ENCODE measurements at regions not wholly inside any gene's neighbourhood (a gene's known extent, or its start where the extent isn't known, plus 50 kb on each side); places are given as distances from the start of the nearest gene placed in this dataset.

DNA sequence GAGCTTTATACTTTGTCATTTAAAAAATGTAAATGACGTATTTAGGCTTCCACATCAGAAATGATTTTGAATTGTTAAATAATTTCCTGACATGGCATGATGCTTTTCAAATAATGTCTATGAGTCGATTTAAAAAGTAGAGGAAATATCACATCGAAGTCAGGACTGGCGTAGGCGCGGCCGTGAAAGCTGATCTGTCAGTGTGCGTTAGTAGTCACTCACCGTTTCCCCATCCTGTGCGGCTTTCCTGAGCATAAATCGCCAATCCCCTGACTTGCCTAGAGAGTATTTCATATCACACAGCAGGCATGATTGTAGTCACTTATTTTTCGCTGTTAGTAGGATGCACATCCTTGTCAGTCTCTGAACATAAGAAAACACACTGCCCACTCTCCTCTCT, 843.1 kb downstream of the SOCS6 start:
- Histone ChIP-seq H3K27me3 (ENCODE audit: control insufficient read depth in 1 of 2, insufficient read depth in 2 of 2, low read length in 2 of 2) (no peaks in the 10 kb centered on the region), H3K4me1 (ENCODE audit: control insufficient read depth, insufficient read depth, low read length) (no peaks in the 10 kb centered on the region), H3K36me3 (ENCODE audit: control insufficient read depth in 2 of 2, insufficient read depth in 2 of 2, low read length in 2 of 2) (no peaks in the 10 kb centered on the region), H3K9ac (ENCODE audit: low read length in 2 of 2) (no peak overlapping the region), H3K4me3 (ENCODE audit: low read length in 2 of 2) (no peak overlapping the region), H3K9me3 (ENCODE audit: control insufficient read depth in 2 of 2, low read length in 2 of 2) (no peaks in the 10 kb centered on the region), H3K27ac (ENCODE audit: low read length) (no peak overlapping the region)

DNA sequence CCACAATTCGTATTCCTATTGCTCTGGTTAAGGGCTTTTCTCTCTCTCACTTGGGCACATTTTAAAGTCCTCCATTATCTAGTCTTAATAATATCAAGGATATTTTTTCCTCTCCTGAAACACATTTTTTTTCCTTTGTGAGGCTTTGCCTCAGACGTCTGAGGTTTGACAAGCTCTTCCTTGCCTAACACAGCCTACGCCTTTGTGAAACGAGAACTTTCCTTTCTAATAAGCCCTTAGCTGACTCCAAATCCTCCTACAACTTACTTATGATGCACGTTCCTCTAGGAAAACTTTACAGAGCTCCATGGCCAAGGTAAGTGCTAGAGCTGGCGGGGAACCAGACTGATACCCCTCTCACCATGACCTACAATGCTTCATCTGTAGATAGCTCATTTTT, 841.5 kb downstream of the SOCS6 start:
- no peaks in the 10 kb centered on the region for H3K9me3 ChIP-seq (ENCODE audit: control insufficient read depth in 2 of 2, low read length in 2 of 2)
- no peaks in the 10 kb centered on the region for H3K4me1 ChIP-seq (ENCODE audit: control insufficient read depth, insufficient read depth, low read length)
- H3K9ac ChIP-seq (ENCODE audit: low read length in 2 of 2): no peak overlapping the region
- no peak overlapping the region for H3K27ac ChIP-seq (ENCODE audit: low read length)
- H3K27me3 ChIP-seq (ENCODE audit: control insufficient read depth in 1 of 2, insufficient read depth in 2 of 2, low read length in 2 of 2): no peaks in the 10 kb centered on the region
- no peak overlapping the region for H3K4me3 ChIP-seq (ENCODE audit: low read length in 2 of 2)
- no peaks in the 10 kb centered on the region for H3K36me3 ChIP-seq (ENCODE audit: control insufficient read depth in 2 of 2, insufficient read depth in 2 of 2, low read length in 2 of 2)

DNA sequence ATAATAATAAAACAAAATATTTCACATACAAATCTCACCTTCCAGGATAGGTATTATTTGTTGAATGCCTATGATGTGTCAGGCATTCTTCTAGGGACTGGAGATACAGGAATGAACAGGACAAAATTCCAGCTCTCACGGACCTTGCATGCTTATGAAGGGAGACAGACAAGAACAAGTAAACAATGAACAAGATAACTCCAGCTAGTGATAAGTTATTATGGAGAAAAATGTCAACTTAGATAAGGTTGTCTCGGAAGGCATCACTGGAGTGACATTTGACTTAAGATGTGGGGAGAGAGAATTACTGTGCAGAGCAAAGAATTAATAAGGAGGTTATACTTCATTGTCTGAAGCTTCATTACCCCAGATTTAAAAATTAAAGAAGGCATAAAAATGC, 836.7 kb downstream of the SOCS6 start:
- Histone ChIP-seq H3K36me3 (ENCODE audit: control insufficient read depth in 2 of 2, insufficient read depth in 2 of 2, low read length in 2 of 2) (no peaks in the 10 kb centered on the region), H3K9ac (ENCODE audit: low read length in 2 of 2) (no peak overlapping the region), H3K4me3 (ENCODE audit: low read length in 2 of 2) (no peak overlapping the region), H3K9me3 (ENCODE audit: control insufficient read depth in 2 of 2, low read length in 2 of 2) (no peaks in the 10 kb centered on the region), H3K4me1 (ENCODE audit: control insufficient read depth, insufficient read depth, low read length) (no peaks in the 10 kb centered on the region), H3K27me3 (ENCODE audit: control insufficient read depth in 1 of 2, insufficient read depth in 2 of 2, low read length in 2 of 2) (no peaks in the 10 kb centered on the region), H3K27ac (ENCODE audit: low read length) (no peak overlapping the region)

DNA sequence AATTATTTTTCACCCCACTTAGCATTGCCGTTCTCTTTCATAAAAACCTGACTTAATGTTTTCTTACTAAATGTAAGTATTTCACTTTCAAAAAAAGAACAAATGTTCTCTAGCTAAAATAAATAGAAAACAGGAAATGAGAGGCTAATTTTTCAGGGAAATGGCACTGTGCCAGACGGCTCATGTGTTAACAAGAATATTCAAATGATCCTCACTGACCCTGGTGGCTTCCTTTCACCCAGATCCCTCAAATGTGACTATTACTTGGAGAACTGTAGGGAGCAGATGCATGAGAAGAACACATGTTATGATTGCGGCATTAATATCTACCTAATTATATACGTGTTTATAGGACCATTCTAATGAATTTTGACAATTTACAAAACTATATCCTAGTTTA, 827.7 kb downstream of the SOCS6 start:
- Histone ChIP-seq H3K27me3 (ENCODE audit: control insufficient read depth in 1 of 2, insufficient read depth in 2 of 2, low read length in 2 of 2) (no peaks in the 10 kb centered on the region), H3K36me3 (ENCODE audit: control insufficient read depth in 2 of 2, insufficient read depth in 2 of 2, low read length in 2 of 2) (no peaks in the 10 kb centered on the region), H3K4me1 (ENCODE audit: control insufficient read depth, insufficient read depth, low read length) (no peaks in the 10 kb centered on the region), H3K9me3 (ENCODE audit: control insufficient read depth in 2 of 2, low read length in 2 of 2) (no peaks in the 10 kb centered on the region), H3K9ac (ENCODE audit: low read length in 2 of 2) (no peak overlapping the region), H3K27ac (ENCODE audit: low read length) (no peak overlapping the region), H3K4me3 (ENCODE audit: low read length in 2 of 2) (no peak overlapping the region)

DNA sequence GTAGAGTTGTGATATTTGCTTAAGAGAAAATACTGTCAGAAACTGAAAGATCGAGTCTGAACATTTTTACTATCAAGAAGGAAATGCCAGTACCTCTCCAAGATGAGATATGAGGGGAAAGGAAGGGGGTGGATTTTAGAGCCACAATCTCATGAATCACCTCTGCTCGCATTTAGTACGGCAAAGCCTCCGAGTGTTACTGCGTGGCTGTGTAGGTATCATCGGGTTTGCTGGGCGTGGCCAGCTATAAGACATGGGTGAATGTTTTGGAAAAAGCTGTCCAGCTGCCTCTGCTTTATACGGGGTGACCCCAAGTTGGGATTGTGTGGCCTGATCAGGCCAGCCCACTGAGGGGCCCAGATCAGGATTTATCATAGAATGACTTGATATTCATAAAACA, 826.4 kb downstream of the SOCS6 start:
- Histone ChIP-seq H3K4me1 (ENCODE audit: control insufficient read depth, insufficient read depth, low read length) (no peaks in the 10 kb centered on the region), H3K4me3 (ENCODE audit: low read length in 2 of 2) (no peak overlapping the region), H3K27ac (ENCODE audit: low read length) (no peak overlapping the region), H3K36me3 (ENCODE audit: control insufficient read depth in 2 of 2, insufficient read depth in 2 of 2, low read length in 2 of 2) (no peaks in the 10 kb centered on the region), H3K9me3 (ENCODE audit: control insufficient read depth in 2 of 2, low read length in 2 of 2) (no peaks in the 10 kb centered on the region), H3K27me3 (ENCODE audit: control insufficient read depth in 1 of 2, insufficient read depth in 2 of 2, low read length in 2 of 2) (no peaks in the 10 kb centered on the region), H3K9ac (ENCODE audit: low read length in 2 of 2) (no peak overlapping the region)

DNA sequence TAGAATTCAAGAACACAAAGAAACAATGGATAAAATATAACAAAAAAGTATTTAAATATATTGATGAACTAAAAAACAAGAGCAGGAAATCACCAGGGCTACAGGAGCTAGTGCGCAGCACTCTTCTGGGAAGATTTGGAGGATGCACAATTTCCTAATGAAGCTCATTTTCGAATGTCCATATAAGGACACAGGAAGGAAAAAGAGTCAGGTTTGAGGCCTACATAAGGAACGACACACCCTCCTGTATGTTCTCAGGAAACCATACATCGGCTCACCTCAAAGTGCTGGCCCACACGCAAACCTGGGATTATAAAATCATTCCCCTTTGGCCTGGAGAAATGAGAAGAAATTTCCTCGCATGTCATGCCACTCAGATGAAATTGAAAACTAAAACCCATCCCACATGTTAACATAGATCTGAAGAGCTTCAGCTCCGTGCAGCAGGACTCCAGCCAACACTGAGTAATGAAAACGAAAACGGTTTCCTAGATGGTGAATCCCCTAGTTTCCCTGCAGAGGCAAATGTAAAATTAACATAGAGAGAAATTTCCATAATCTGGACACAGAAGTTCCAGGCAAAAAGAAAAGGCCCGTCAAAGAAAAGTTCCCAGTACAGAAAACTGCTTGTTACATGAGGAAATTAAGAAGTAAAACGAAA, 825.8 kb downstream of the SOCS6 start:
- Histone ChIP-seq H3K9me3 (ENCODE audit: control insufficient read depth in 2 of 2, low read length in 2 of 2) (no peaks in the 10 kb centered on the region), H3K4me1 (ENCODE audit: control insufficient read depth, insufficient read depth, low read length) (no peaks in the 10 kb centered on the region), H3K27ac (ENCODE audit: low read length) (no peak overlapping the region), H3K27me3 (ENCODE audit: control insufficient read depth in 1 of 2, insufficient read depth in 2 of 2, low read length in 2 of 2) (no peaks in the 10 kb centered on the region), H3K4me3 (ENCODE audit: low read length in 2 of 2) (no peak overlapping the region), H3K36me3 (ENCODE audit: control insufficient read depth in 2 of 2, insufficient read depth in 2 of 2, low read length in 2 of 2) (no peaks in the 10 kb centered on the region), H3K9ac (ENCODE audit: low read length in 2 of 2) (no peak overlapping the region)

DNA sequence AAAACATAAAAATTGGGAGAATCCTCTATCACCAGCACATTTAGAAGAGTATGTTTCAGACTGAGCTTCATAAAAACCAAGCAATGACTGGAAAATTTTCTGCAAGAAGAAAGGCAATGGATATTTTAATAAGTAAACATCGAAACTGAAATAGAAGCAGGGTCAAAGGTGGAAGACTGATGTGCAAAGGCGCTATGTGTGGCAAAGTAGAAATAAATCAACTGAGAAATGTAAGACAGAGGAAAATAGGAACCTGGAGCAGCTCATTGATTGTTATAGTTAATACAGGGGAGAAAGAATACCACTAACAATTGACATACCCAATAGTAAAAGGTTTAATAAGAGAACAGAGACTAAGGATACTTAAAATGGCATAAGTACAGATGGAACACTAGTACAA, 818.4 kb downstream of the SOCS6 start:
- Histone ChIP-seq H3K9me3 (ENCODE audit: control insufficient read depth in 2 of 2, low read length in 2 of 2) (no peaks in the 10 kb centered on the region), H3K4me3 (ENCODE audit: low read length in 2 of 2) (no peak overlapping the region), H3K4me1 (ENCODE audit: control insufficient read depth, insufficient read depth, low read length) (no peaks in the 10 kb centered on the region), H3K36me3 (ENCODE audit: control insufficient read depth in 2 of 2, insufficient read depth in 2 of 2, low read length in 2 of 2) (no peaks in the 10 kb centered on the region), H3K9ac (ENCODE audit: low read length in 2 of 2) (no peak overlapping the region), H3K27ac (ENCODE audit: low read length) (no peak overlapping the region), H3K27me3 (ENCODE audit: control insufficient read depth in 1 of 2, insufficient read depth in 2 of 2, low read length in 2 of 2) (no peaks in the 10 kb centered on the region)

DNA sequence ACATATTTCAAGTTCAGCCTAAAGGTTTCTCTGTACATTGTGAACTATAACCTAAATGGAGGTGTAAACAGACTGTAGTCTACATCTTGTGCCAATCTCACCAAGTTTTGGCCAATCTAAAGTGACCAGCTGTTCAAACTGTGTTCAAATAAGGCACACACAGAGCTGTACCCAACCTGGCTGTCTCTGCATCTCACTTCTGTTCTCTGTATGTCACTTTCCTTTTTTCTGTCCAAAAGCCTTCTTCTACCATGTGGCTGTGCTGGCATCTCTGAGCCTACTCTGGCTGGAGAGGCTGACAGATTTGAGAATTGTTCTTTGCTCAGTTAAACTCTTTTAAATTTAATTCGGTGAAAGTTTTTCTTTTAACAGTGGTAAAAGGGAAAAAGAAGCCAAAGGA, 817.9 kb downstream of the SOCS6 start:
- H3K27ac ChIP-seq (ENCODE audit: low read length): no peak overlapping the region
- no peaks in the 10 kb centered on the region for H3K9me3 ChIP-seq (ENCODE audit: control insufficient read depth in 2 of 2, low read length in 2 of 2)
- no peaks in the 10 kb centered on the region for H3K36me3 ChIP-seq (ENCODE audit: control insufficient read depth in 2 of 2, insufficient read depth in 2 of 2, low read length in 2 of 2)
- H3K9ac ChIP-seq (ENCODE audit: low read length in 2 of 2): no peak overlapping the region
- no peak overlapping the region for H3K4me3 ChIP-seq (ENCODE audit: low read length in 2 of 2)
- no peaks in the 10 kb centered on the region for H3K4me1 ChIP-seq (ENCODE audit: control insufficient read depth, insufficient read depth, low read length)
- H3K27me3 ChIP-seq (ENCODE audit: control insufficient read depth in 1 of 2, insufficient read depth in 2 of 2, low read length in 2 of 2): no peaks in the 10 kb centered on the region

DNA sequence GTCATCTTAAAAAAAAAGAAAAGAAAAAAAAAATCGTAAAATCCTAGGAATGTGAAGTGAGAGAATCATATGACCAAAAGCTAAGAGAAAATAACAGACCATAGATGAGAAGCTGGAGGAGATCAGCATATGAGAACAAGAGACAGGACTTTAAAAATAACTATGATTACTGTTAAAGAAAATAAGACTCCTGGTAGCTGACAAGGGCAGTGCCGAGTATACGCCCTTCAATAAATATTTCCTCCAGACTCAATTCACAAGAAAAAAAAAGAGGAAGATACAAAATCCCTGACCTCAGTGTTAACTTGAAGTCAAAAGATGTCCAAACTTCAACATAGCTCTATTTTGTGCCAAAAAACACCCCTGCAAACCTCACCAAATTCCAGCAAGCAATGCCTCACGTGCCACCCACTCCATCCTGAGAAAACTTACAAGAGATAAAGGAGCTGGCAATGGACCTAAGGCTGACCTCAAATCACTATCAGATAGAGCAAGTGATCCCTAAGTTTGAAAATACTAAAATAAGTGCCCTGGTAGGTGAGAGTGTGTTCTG, 817.2 kb downstream of the SOCS6 start:
- Histone ChIP-seq H3K36me3 (ENCODE audit: control insufficient read depth in 2 of 2, insufficient read depth in 2 of 2, low read length in 2 of 2) (no peaks in the 10 kb centered on the region), H3K4me3 (ENCODE audit: low read length in 2 of 2) (no peak overlapping the region), H3K9ac (ENCODE audit: low read length in 2 of 2) (no peak overlapping the region), H3K4me1 (ENCODE audit: control insufficient read depth, insufficient read depth, low read length) (no peaks in the 10 kb centered on the region), H3K27me3 (ENCODE audit: control insufficient read depth in 1 of 2, insufficient read depth in 2 of 2, low read length in 2 of 2) (no peaks in the 10 kb centered on the region), H3K27ac (ENCODE audit: low read length) (no peak overlapping the region), H3K9me3 (ENCODE audit: control insufficient read depth in 2 of 2, low read length in 2 of 2) (no peaks in the 10 kb centered on the region)

DNA sequence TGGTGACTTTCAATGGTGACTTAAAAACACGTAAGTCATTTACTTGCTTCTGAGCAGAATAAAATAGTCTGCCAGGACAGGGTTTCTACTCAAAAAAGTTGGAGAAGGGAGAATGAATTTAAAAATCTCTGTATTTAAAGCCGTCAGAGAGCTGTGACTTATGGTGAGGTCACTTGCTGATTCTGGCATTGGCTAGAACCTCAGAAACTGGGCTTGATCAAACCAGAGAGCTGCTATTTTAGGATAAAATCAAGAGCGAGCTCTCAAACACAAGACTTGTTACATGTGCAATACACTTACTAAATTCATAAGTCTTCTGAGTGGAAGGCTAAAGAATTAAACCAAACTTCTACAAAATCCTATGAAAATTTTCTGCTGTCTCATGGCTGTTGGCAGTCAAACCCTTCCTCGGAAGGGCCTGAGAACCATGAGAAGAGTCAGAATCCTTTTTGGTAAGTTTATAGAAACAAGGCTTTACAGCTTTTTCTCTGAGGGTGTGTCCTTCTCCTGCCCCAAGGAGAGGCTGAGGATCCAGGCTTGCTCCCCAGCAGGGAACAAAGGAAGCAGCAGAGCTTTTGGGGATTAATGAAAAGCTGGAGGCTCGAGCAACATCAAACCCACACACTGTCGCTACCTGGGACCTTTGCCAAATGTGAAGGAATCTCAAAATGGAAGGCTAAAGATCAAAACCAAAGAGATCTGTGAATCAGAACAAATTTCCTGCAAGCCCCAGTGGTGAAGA, 816.4 kb downstream of the SOCS6 start:
- Histone ChIP-seq H3K36me3 (ENCODE audit: control insufficient read depth in 2 of 2, insufficient read depth in 2 of 2, low read length in 2 of 2) (no peaks in the 10 kb centered on the region), H3K9ac (ENCODE audit: low read length in 2 of 2) (no peak overlapping the region), H3K27ac (ENCODE audit: low read length) (no peak overlapping the region), H3K4me1 (ENCODE audit: control insufficient read depth, insufficient read depth, low read length) (no peaks in the 10 kb centered on the region), H3K9me3 (ENCODE audit: control insufficient read depth in 2 of 2, low read length in 2 of 2) (no peaks in the 10 kb centered on the region), H3K4me3 (ENCODE audit: low read length in 2 of 2) (no peak overlapping the region), H3K27me3 (ENCODE audit: control insufficient read depth in 1 of 2, insufficient read depth in 2 of 2, low read length in 2 of 2) (no peaks in the 10 kb centered on the region)

DNA sequence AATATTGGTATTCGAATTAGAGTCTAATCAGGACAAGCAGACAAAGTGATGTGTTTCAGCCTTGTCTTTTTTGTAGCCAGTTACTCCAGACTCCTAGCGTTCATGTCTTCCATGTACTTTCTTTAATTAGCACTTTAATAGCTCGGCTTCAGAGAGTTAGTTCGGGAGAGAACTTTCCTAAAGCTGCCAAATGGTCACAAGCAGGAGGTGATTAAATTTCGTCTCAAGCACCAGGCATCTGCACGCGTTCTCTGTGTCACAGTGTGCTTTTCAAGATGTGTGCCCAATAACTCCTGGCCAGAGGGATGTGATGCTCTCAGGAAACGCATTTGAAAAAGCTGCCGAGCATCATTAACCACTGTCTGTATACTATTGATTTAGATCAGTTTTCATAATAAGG, 790.8 kb downstream of the SOCS6 start:
- Histone ChIP-seq H3K9ac (ENCODE audit: low read length in 2 of 2) (no peak overlapping the region), H3K27me3 (ENCODE audit: control insufficient read depth in 1 of 2, insufficient read depth in 2 of 2, low read length in 2 of 2) (no peaks in the 10 kb centered on the region), H3K4me1 (ENCODE audit: control insufficient read depth, insufficient read depth, low read length) (no peaks in the 10 kb centered on the region), H3K27ac (ENCODE audit: low read length) (no peak overlapping the region), H3K4me3 (ENCODE audit: low read length in 2 of 2) (no peak overlapping the region), H3K36me3 (ENCODE audit: control insufficient read depth in 2 of 2, insufficient read depth in 2 of 2, low read length in 2 of 2) (no peaks in the 10 kb centered on the region), H3K9me3 (ENCODE audit: control insufficient read depth in 2 of 2, low read length in 2 of 2) (no peaks in the 10 kb centered on the region)
